PC-9 (cell line): ENCODE measurements at regions not wholly inside any gene's neighbourhood (a gene's known extent, or its start where the extent isn't known, plus 50 kb on each side); places are given as distances from the start of the nearest gene placed in this dataset.

Experiments
- BruUV-seq: library from RNA; stranded (reverse); fragments of 400-500 nt; replicated peaks from 2 replicates; lab custom pipeline; 2021; lab: Mats Ljungman, UMichigan
- CTCF ChIA-PET: fragments of 300-600 bp; sonication (Branson Sonifier 250); formaldehyde crosslinking; loops from one replicate; lab custom pipeline; 2022; ENCODE audit warnings: antibody characterized with exemption; lab: Charles Lee
- POLR2A ChIA-PET: fragments of 300-600 bp; sonication (Branson Sonifier 250); formaldehyde crosslinking; loops from one replicate; lab custom pipeline; 2022; ENCODE audit warnings: antibody characterized with exemption; ENCODE audit not compliant: unreplicated experiment; lab: Charles Lee
- DNase-seq, 2 experiments: peaks; one replicate each; pipeline versions ENCODE4 v3.0.0 to v3.0.0-alpha.2; 2015 to 2022; ENCODE audit warnings: mixed read lengths in 1 of 2
- H2AFZ ChIP-seq: fragments of 200-600 bp; sonication (generic); 2 replicates; pipeline ENCODE4 v1.8.1; 2017; ENCODE audit warnings: antibody characterized with exemption
- H3F3A ChIP-seq: fragments of 200-600 bp; sonication (generic); 2 replicates; pipeline ENCODE4 v1.8.1; 2017; ENCODE audit warnings: antibody characterized with exemption, mild to moderate bottlenecking, low read depth; ENCODE audit not compliant: insufficient read depth
- H3K27ac ChIP-seq: fragments of 200-600 bp; sonication (generic); 2 replicates; pipeline ENCODE4 v1.6.1; 2016; ENCODE audit warnings: mixed run types
- H3K27me3 ChIP-seq: fragments of 200-600 bp; sonication (generic); 2 replicates; pipeline ENCODE4 v1.6.1; 2016; ENCODE audit warnings: low read depth, mixed run types; ENCODE audit not compliant: insufficient read depth
- H3K36me3 ChIP-seq: fragments of 200-600 bp; sonication (generic); 2 replicates; pipeline ENCODE4 v1.6.1; 2016; ENCODE audit warnings: low read depth, mixed run types
- H3K4me1 ChIP-seq: fragments of 200-600 bp; sonication (generic); replicated peaks from 2 replicates; pipeline ENCODE4 v1.6.1; 2016; ENCODE audit warnings: mixed run types; ENCODE audit not compliant: insufficient read depth
- H3K4me2 ChIP-seq: fragments of 200-600 bp; sonication (generic); 2 replicates; pipeline ENCODE4 v1.6.1; 2017; ENCODE audit warnings: mixed run types
- H3K4me3 ChIP-seq: fragments of 200-600 bp; sonication (generic); 2 replicates; pipeline ENCODE4 v1.6.1; 2016; ENCODE audit warnings: mixed run types
- H3K79me2 ChIP-seq: fragments of 200-600 bp; sonication (generic); 2 replicates; pipeline ENCODE4 v1.6.1; 2017; ENCODE audit warnings: low read depth, mixed run types
- H3K9me2 ChIP-seq: fragments of 200-600 bp; sonication (generic); 2 replicates; pipeline ENCODE4 v1.8.1; 2017; ENCODE audit warnings: mild to moderate bottlenecking; ENCODE audit not compliant: insufficient read depth
- H3K9me3 ChIP-seq: fragments of 200-600 bp; sonication (generic); 2 replicates; pipeline ENCODE4 v1.8.1; 2016; ENCODE audit warnings: low read depth; ENCODE audit not compliant: insufficient read depth
- H4K20me1 ChIP-seq: fragments of 200-600 bp; sonication (generic); 2 replicates; pipeline ENCODE4 v1.8.1; 2017; ENCODE audit not compliant: insufficient read depth
- CTCF ChIP-seq: fragments of 200-600 bp; sonication (generic); conservative IDR thresholded peaks from 2 replicates; pipeline ENCODE4 v1.6.1; 2017; ENCODE audit warnings: mixed run types, antibody characterized with exemption, mild to moderate bottlenecking, moderate library complexity
- EZH2 ChIP-seq: fragments of 200-600 bp; sonication (generic); IDR thresholded peaks from 2 replicates; pipeline ENCODE4 v1.8.0; 2017; ENCODE audit warnings: antibody characterized with exemption, low read depth
- intact Hi-C: fragments of 100-400 bp; cut with micrococcal nuclease; formaldehyde crosslinking; loops from one replicate; pipeline ENCODE4 v1.10.0; 2022; ENCODE audit not compliant: unreplicated experiment

GRCh38 chr22:48318575-48319320 lies 1508.9 kb downstream of the BRD1 start:
- H3K36me3 ChIP-seq: no peaks in the 10 kb centered on the region
- H3K9me2 ChIP-seq: 0 out of 2 replicates have a peak, but pooled peaks cover 3% of the 10 kb centered on the region
- no peaks in the 10 kb centered on the region for H3F3A ChIP-seq
- ChIA-PET CTCF (no interaction called here), POLR2A (no interaction called here)
- no peak for DNase-seq
- no peaks in the 10 kb centered on the region for H3K79me2 ChIP-seq
- BruUV-seq: no TSS peak
- no peak overlapping the region for H2AFZ ChIP-seq
- intact Hi-C loops: no loop called here
- peaks cover 99% of the 10 kb centered on the region for H3K27me3 ChIP-seq
- H4K20me1 ChIP-seq: 0 out of 2 replicates have a peak, but pooled peaks cover 3% of the 10 kb centered on the region
- no peak overlapping the region for H3K4me3 ChIP-seq
- no peak for TF ChIP-seq EZH2
- no peak for TF ChIP-seq CTCF
- H3K27ac ChIP-seq: no peak overlapping the region
- no peak overlapping the region for H3K4me2 ChIP-seq
- H3K9me3 ChIP-seq: no peaks in the 10 kb centered on the region
- no peaks in the 10 kb centered on the region for H3K4me1 ChIP-seq

GRCh38 chr22:48318173-48318572 lies 1509.5 kb downstream of the BRD1 start:
- Histone ChIP-seq H3K4me1 (no peaks in the 10 kb centered on the region), H3K79me2 (no peaks in the 10 kb centered on the region), H3K27me3 (peaks cover 97% of the 10 kb centered on the region), H3K27ac (no peak overlapping the region), H3K36me3 (no peaks in the 10 kb centered on the region), H4K20me1 (0 out of 2 replicates have a peak, but pooled peaks cover 3% of the 10 kb centered on the region), H3K9me2 (0 out of 2 replicates have a peak, but pooled peaks cover 3% of the 10 kb centered on the region), H3K4me2 (no peak overlapping the region), H3K9me3 (no peaks in the 10 kb centered on the region), H2AFZ (no peak overlapping the region), H3F3A (no peaks in the 10 kb centered on the region), H3K4me3 (no peak overlapping the region)
- POLR2A ChIA-PET: no interaction called here
- TF ChIP-seq CTCF: no peak
- CTCF ChIA-PET: no interaction called here
- intact Hi-C loops: no loop called here
- BruUV-seq: no TSS peak
- no peak for DNase-seq

GRCh38 chr22:48316257-48317250 lies 1511.1 kb downstream of the BRD1 start:
- Histone ChIP-seq H3K4me2 (no peak overlapping the region), H2AFZ (no peak overlapping the region), H4K20me1 (0 out of 2 replicates have a peak, but pooled peaks cover 3% of the 10 kb centered on the region), H3F3A (no peaks in the 10 kb centered on the region), H3K79me2 (no peaks in the 10 kb centered on the region), H3K27me3 (peaks cover 81% of the 10 kb centered on the region), H3K27ac (no peak overlapping the region), H3K4me3 (no peak overlapping the region), H3K4me1 (no peaks in the 10 kb centered on the region), H3K36me3 (no peaks in the 10 kb centered on the region), H3K9me3 (no peaks in the 10 kb centered on the region), H3K9me2 (0 out of 2 replicates have a peak, but pooled peaks cover 3% of the 10 kb centered on the region)
- DNase-seq: no peak
- ChIA-PET POLR2A (no interaction called here), CTCF (no interaction called here)
- TF ChIP-seq EZH2 (no peak), CTCF (no peak)
- no TSS peak for BruUV-seq
- intact Hi-C loops: no loop called here
